ENCODE measurements at regions not wholly inside any gene's neighbourhood (a gene's known extent, or its start where the extent isn't known, plus 50 kb on each side); places are given as distances from the start of the nearest gene placed in this dataset.

DNA sequence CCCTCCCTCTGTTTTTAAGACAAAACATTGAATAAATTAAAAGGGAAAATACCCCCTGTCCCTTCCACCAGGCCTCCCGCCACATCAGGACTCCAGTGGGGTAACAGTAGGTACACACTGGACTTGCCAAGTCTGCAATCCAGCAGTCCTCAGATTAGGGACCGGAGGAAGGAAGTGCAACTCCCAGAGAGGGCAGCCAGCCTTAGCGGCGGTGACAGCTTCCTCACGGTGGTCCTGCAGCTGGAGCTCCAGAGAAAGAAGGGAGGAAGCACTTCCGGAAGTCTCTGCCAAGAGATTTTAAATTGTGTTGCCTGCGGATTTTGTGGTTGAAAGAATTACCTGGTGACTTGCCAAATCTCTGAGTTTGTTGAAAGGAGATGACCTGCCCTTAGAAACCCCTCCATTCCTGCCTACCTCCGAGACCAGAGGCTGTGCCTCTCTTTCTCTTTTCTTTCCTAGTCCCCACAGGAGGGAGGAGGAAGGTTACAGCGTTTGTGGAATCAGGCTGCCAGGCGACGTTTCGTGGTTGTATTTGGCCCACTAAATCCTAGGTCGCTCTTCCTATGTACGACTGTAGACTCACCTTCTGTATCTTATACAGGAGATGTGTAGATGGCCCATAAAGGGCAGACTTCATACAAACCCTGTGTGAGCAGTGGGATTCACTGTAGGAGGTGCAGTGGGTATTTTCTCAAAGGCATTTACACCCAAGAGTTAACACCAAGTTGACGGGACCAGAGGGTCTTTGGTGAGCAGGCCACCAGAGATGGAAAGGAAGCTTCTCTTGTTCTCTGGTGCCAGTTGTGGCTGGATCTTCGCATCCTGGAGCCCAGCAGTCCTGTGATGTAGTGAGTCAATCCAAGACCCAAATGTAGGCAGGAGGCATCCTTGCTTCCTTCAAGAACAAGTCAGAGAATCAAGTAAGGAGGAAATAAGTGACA is 77.9 kb downstream of the INSIG1 start:
- DNase-seq (ENCODE audit: low read depth, low spot score): no peak
- peaks cover 99% of the 10 kb centered on the region for H3K27me3 Mint-ChIP-seq (ENCODE audit: low read depth)

DNA sequence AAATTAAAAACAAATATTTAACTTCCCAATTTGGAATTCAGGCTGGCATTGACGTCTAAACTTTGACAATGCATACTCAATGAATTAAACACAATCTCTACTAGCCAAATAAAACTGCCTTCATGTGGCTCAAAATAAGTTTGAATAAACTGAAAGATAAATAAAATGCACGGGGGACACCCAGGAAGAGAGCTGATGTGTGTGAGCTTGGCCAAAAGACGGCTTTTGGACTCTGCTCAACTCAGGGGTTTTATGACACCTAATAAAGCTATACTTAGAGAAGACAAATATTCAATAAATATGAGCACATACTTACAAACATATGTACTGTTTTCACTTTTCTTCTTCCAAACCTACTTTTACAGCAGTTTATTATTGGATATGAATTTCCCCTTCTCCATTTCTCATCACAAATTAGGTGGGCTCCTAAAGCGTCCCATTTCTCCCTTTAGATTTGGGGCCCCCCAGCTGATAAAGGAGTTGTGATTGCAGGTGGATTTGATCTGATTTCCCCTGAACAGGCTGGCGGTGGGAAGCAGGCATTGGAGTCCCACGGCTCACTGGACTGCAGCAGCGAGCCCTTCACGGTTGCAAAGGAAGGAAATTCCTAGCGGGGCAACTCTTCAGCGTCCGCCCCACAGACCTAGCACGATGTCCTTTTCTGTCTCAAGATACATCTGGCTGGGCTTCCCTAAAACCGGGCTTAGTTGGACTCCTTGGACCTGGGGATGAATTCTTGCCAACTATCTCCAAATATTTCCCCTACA is 79.6 kb downstream of the INSIG1 start:
- Mint-ChIP-seq H3K27ac (ENCODE audit: unreplicated experiment) (no peak overlapping the region), H3K9me3 (no peaks in the 10 kb centered on the region), H3K4me3 (peak overlapping the region; percentile 18), H3K36me3 (ENCODE audit: low read depth) (peaks cover 2% of the 10 kb centered on the region), H3K27me3 (ENCODE audit: low read depth) (peaks cover 97% of the 10 kb centered on the region), H3K4me1 (peaks cover 33% of the 10 kb centered on the region)
- TF ChIP-seq, protein P1, sequence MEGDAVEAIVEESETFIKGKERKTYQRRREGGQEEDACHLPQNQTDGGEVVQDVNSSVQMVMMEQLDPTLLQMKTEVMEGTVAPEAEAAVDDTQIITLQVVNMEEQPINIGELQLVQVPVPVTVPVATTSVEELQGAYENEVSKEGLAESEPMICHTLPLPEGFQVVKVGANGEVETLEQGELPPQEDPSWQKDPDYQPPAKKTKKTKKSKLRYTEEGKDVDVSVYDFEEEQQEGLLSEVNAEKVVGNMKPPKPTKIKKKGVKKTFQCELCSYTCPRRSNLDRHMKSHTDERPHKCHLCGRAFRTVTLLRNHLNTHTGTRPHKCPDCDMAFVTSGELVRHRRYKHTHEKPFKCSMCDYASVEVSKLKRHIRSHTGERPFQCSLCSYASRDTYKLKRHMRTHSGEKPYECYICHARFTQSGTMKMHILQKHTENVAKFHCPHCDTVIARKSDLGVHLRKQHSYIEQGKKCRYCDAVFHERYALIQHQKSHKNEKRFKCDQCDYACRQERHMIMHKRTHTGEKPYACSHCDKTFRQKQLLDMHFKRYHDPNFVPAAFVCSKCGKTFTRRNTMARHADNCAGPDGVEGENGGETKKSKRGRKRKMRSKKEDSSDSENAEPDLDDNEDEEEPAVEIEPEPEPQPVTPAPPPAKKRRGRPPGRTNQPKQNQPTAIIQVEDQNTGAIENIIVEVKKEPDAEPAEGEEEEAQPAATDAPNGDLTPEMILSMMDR (conservative IDR thresholded peaks at IDR 0.05): no peak
- no peak for DNase-seq (ENCODE audit: low read depth, low spot score)

More for the DNA sequence above, 77.9 kb downstream of the INSIG1 start:
- Mint-ChIP-seq H3K27ac (ENCODE audit: unreplicated experiment) (no peak overlapping the region), H3K9me3 (no peaks in the 10 kb centered on the region), H3K36me3 (ENCODE audit: low read depth) (peaks cover 2% of the 10 kb centered on the region), H3K4me1 (peaks cover 22% of the 10 kb centered on the region), H3K4me3 (no peak overlapping the region)
- TF ChIP-seq, protein P1 (conservative IDR thresholded peaks at IDR 0.05): no peak

DNA sequence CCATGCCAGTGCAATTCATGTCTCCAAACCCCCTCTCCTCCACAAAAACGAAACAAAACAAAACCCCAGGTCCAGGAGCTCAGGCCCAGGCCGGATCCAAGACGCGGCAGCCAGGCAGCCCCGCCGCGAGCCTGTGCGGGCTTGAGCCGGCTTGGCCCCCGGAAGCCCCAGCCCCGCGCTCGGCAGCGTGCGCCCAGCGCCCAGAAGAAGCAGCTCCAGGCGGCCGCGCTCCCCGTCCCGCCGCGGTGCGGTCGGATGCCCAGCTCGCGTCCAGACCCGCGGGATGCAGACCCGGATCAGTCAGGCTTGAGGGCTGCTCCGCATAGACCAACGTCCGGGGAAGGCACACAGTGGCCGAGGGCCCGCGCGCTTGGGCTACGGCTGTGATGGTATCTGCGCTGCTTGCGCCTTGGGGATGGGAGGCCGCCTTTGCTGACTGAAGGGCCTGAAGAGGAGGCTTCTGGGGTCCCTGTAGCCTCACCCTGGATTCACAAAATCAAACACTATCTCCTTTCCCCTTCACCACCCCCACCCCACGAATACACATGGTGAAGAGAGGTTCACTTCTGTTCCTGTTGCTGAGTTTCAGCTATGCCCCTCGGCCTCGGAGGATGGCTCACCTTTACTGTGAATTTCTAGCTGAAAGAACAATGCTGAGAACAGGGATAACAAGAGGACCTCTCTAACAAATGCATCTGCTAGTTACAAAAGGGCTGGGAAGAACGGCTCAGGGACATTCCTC is 79.9 kb upstream of the EN2 start:
- Mint-ChIP-seq H3K36me3 (ENCODE audit: low read depth) (peaks cover 2% of the 10 kb centered on the region), H3K27ac (ENCODE audit: unreplicated experiment) (no peak overlapping the region), H3K4me1 (peaks cover 31% of the 10 kb centered on the region), H3K9me3 (no peaks in the 10 kb centered on the region), H3K4me3 (peak overlapping the region; percentile 18), H3K27me3 (ENCODE audit: low read depth) (peaks cover 97% of the 10 kb centered on the region)
- no peak for DNase-seq (ENCODE audit: low read depth, low spot score)
- TF ChIP-seq, protein P1 (conservative IDR thresholded peaks at IDR 0.05): no peak

DNA sequence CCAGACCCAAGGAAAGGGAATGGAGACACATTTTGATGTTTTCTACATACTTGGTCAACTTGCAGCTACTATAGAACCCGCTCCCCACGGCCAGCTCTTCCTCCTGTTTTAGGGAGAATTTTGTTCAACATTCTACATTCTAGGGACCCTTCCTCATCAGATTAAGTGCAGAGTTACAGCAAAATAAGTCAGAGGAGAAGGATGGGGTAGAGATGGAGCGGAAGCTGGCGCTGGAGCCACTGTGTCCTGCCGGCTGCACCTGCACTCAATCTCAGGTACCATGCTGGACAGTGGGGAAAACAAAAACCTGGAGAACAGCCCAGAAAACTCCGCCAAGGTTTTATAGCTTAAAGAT is 79.4 kb upstream of the EN2 start:
- H3K27me3 Mint-ChIP-seq (ENCODE audit: low read depth): peaks cover 97% of the 10 kb centered on the region

More for the DNA sequence above, 79.4 kb upstream of the EN2 start:
- no peaks in the 10 kb centered on the region for H3K9me3 Mint-ChIP-seq
- H3K4me3 Mint-ChIP-seq: no peak overlapping the region
- peaks cover 25% of the 10 kb centered on the region for H3K4me1 Mint-ChIP-seq
- TF ChIP-seq, protein P1 (conservative IDR thresholded peaks at IDR 0.05): no peak
- peaks cover 2% of the 10 kb centered on the region for H3K36me3 Mint-ChIP-seq (ENCODE audit: low read depth)
- H3K27ac Mint-ChIP-seq (ENCODE audit: unreplicated experiment): no peak overlapping the region
- DNase-seq (ENCODE audit: low read depth, low spot score): no peak

All from neural crest cell (in vitro differentiated cells).